CD14-positive monocyte (primary cell): ENCODE measurements at regions not wholly inside any gene's neighbourhood (a gene's known extent, or its start where the extent isn't known, plus 50 kb on each side); places are given as distances from the start of the nearest gene placed in this dataset.

Experiments used
- DNase-seq, 3 donors: peaks; one replicate each; pipeline ENCODE4 v3.0.0-alpha.2; 2011 to 2022
- H2AFZ ChIP-seq: 2 replicates; pipeline ENCODE4 v1.6.0; 2012; ENCODE audit warnings: mild to moderate bottlenecking, low read depth, low read length, inconsistent platforms; ENCODE audit not compliant: insufficient read depth, poor library complexity, severe bottlenecking
- H3K27ac ChIP-seq, 2 donors: 1 replicate in 1 of 2; 2 replicates in 1 of 2; pipeline ENCODE4 v1.5.1; 2012 to 2013; ENCODE audit warnings: low read length in 2 of 2, control low read depth in 1 of 2, inconsistent platforms in 1 of 2, low read depth in 1 of 2, mild to moderate bottlenecking in 1 of 2
- H3K27me3 ChIP-seq, 2 donors: one replicate each; pipeline versions ENCODE4 v1.6.0 to v1.6.1; 2011 to 2013; ENCODE audit warnings: low read length in 2 of 2; ENCODE audit not compliant: control insufficient read depth in 2 of 2, insufficient read depth in 2 of 2
- H3K36me3 ChIP-seq, 2 donors: replicated peaks in 1 of 2; 1 replicate in 1 of 2; 2 replicates in 1 of 2; pipeline versions ENCODE4 v1.5.1 to v1.6.1; 2012 to 2013; ENCODE audit warnings: low read length in 2 of 2, control low read depth in 1 of 2, inconsistent platforms in 1 of 2, mild to moderate bottlenecking in 1 of 2; ENCODE audit not compliant: insufficient read depth in 2 of 2, control insufficient read depth in 1 of 2
- H3K4me1 ChIP-seq, 2 donors: 1 replicate in 1 of 2; 2 replicates in 1 of 2; pipeline versions ENCODE4 v1.5.1 to v1.6.1; 2012 to 2013; ENCODE audit warnings: low read length in 2 of 2, control low read depth in 1 of 2, inconsistent platforms in 1 of 2, mild to moderate bottlenecking in 1 of 2, moderate library complexity in 1 of 2; ENCODE audit not compliant: insufficient read depth in 2 of 2, control insufficient read depth in 1 of 2
- H3K4me2 ChIP-seq: replicated peaks from 2 replicates; pipeline ENCODE3; 2012; ENCODE audit warnings: low read length, moderate library complexity, mild to moderate bottlenecking; ENCODE audit not compliant: poor library complexity, severe bottlenecking; ENCODE audit errors: extremely low read depth
- H3K4me3 ChIP-seq, 3 experiments: fragments of 200-600 bp in 1 of 3; sonication (generic) in 1 of 3; replicated peaks in 1 of 3; 1 replicate in 2 of 3; 2 replicates in 1 of 3; pipeline ENCODE4 v1.5.1; 2011 to 2013; ENCODE audit warnings: low read length in 3 of 3, mild to moderate bottlenecking in 3 of 3, control low read depth in 2 of 3, low read depth in 2 of 3, inconsistent platforms in 1 of 3, moderate library complexity in 1 of 3
- H3K79me2 ChIP-seq: 2 replicates; pipeline ENCODE4 v1.6.0; 2012; ENCODE audit warnings: mild to moderate bottlenecking, control low read depth, inconsistent platforms, low read length, moderate library complexity; ENCODE audit not compliant: insufficient read depth
- H3K9ac ChIP-seq: 2 replicates; pipeline ENCODE4 v1.6.0; 2017; ENCODE audit warnings: low read length, mild to moderate bottlenecking; ENCODE audit not compliant: insufficient read depth, poor library complexity, severe bottlenecking
- H3K9me3 ChIP-seq, 2 donors: replicated peaks in 1 of 2; 1 replicate in 1 of 2; 2 replicates in 1 of 2; pipeline versions ENCODE4 v1.5.1 to v1.6.1; 2012 to 2013; ENCODE audit warnings: low read length in 2 of 2, control low read depth in 1 of 2; ENCODE audit not compliant: control insufficient read depth in 1 of 2, insufficient read depth in 1 of 2
- H4K20me1 ChIP-seq: 2 replicates; pipeline ENCODE4 v1.6.0; 2012; ENCODE audit warnings: mild to moderate bottlenecking, low read length, control low read depth, moderate library complexity; ENCODE audit not compliant: insufficient read depth
- H3K27ac Mint-ChIP-seq, 7 donors: one replicate each; pipeline ENCODE4 v1.8.0; 2020; ENCODE audit warnings: mild to moderate bottlenecking in 7 of 7, mixed read lengths in 7 of 7, moderate library complexity in 6 of 7, inconsistent platforms in 2 of 7
- H3K27me3 Mint-ChIP-seq, 3 donors: one replicate each; pipeline ENCODE4 v1.8.0; 2021 to 2022; ENCODE audit warnings: low read depth in 3 of 3, mild to moderate bottlenecking in 3 of 3, mixed read lengths in 3 of 3, moderate library complexity in 3 of 3, inconsistent platforms in 1 of 3
- H3K36me3 Mint-ChIP-seq, 2 donors: one replicate each; pipeline ENCODE4 v1.8.0; 2020; ENCODE audit warnings: mixed read lengths in 2 of 2, inconsistent platforms in 1 of 2, mild to moderate bottlenecking in 1 of 2
- H3K4me1 Mint-ChIP-seq: one replicate; pipeline ENCODE4 v1.8.0; 2020; ENCODE audit warnings: mild to moderate bottlenecking, mixed read lengths
- H3K4me3 Mint-ChIP-seq, 2 donors: one replicate each; pipeline ENCODE4 v1.8.0; 2020; ENCODE audit warnings: mild to moderate bottlenecking in 2 of 2, mixed read lengths in 2 of 2, moderate library complexity in 1 of 2
- H3K9me3 Mint-ChIP-seq, 7 donors: one replicate each; pipeline ENCODE4 v1.8.0; 2020 to 2022; ENCODE audit warnings: mixed read lengths in 7 of 7, mild to moderate bottlenecking in 6 of 7, moderate library complexity in 6 of 7, inconsistent platforms in 2 of 7
- CTCF ChIP-seq: fragments of 200-600 bp; IDR thresholded peaks from one replicate; pipeline ENCODE4 v1.8.0; 2022; ENCODE audit warnings: antibody characterized with exemption, mild to moderate bottlenecking
- WGBS: methylation state at CpG from one replicate; pipeline ENCODE4 v1.1.5; 2013; ENCODE audit warnings: missing lambda C conversion rate; ENCODE audit not compliant: insufficient coverage; 5-methylcytosine and 5-hydroxymethylcytosine counted together
- intact Hi-C, 2 donors: fragments of 100-400 bp; cut with micrococcal nuclease; formaldehyde crosslinking; loops; one replicate each; pipeline versions ENCODE4 v1.15.0 to v1.15.1; 2023

- Histone ChIP-seq H3K4me2 (no peak overlapping the region), H3K27ac (no peak overlapping the region), H4K20me1 (no peaks in the 10 kb centered on the region), H3K9ac (no peak overlapping the region), H3K27me3 (no peaks in the 10 kb centered on the region), H3K4me1 (no peaks in the 10 kb centered on the region), H3K9me3 (peaks cover 8 to 11% of the 10 kb centered on the region in 2 donors), H3K36me3 (no peaks in the 10 kb centered on the region), H3K4me3 (no peak overlapping the region), H2AFZ (no peak overlapping the region), H3K79me2 (no peaks in the 10 kb centered on the region)
- no peaks in the 10 kb centered on the region for H3K36me3 Mint-ChIP-seq
- H3K27me3 Mint-ChIP-seq, result peaks cover 1 to 2% (median 2%) of the 10 kb centered on the region in 3 donors
- no peak for DNase-seq
- intact Hi-C loops, result no loop called here
- no peaks in the 10 kb centered on the region for H3K4me1 Mint-ChIP-seq
- no peak overlapping the region for H3K27ac Mint-ChIP-seq
- H3K4me3 Mint-ChIP-seq, result no peak overlapping the region
- peaks cover 18 to 31% (median 26%) of the 10 kb centered on the region in 7 donors for H3K9me3 Mint-ChIP-seq
- no peak for TF ChIP-seq CTCF
Measured at GRCh38 chr3:193754719-193755118, 161.7 kb downstream of the OPA1 start.

GRCh38 chr3:193756536-193756935 is 163.5 kb downstream of the OPA1 start:
- Mint-ChIP-seq H3K27me3 (peaks cover 1 to 2% (median 2%) of the 10 kb centered on the region in 3 donors), H3K36me3 (no peaks in the 10 kb centered on the region), H3K4me3 (no peak overlapping the region), H3K4me1 (no peaks in the 10 kb centered on the region), H3K9me3 (peaks cover 18 to 31% (median 24%) of the 10 kb centered on the region in 7 donors), H3K27ac (no peak overlapping the region)
- Histone ChIP-seq H3K36me3 (no peaks in the 10 kb centered on the region), H2AFZ (no peak overlapping the region), H3K27me3 (no peaks in the 10 kb centered on the region), H3K9ac (no peak overlapping the region), H3K4me1 (no peaks in the 10 kb centered on the region), H3K79me2 (no peaks in the 10 kb centered on the region), H3K27ac (no peak overlapping the region), H3K4me3 (no peak overlapping the region), H3K4me2 (no peak overlapping the region), H4K20me1 (no peaks in the 10 kb centered on the region), H3K9me3 (peaks cover 8 to 11% of the 10 kb centered on the region in 2 donors)
- TF ChIP-seq CTCF, result no peak
- intact Hi-C loops, result no loop called here
- DNase-seq, result no peak
- no CpG with 5 or more reads among the region's 1 CpG for WGBS
